ENCODE measurements at regions not wholly inside any gene's neighbourhood (a gene's known extent, or its start where the extent isn't known, plus 50 kb on each side); places are given as distances from the start of the nearest gene placed in this dataset.

DNA sequence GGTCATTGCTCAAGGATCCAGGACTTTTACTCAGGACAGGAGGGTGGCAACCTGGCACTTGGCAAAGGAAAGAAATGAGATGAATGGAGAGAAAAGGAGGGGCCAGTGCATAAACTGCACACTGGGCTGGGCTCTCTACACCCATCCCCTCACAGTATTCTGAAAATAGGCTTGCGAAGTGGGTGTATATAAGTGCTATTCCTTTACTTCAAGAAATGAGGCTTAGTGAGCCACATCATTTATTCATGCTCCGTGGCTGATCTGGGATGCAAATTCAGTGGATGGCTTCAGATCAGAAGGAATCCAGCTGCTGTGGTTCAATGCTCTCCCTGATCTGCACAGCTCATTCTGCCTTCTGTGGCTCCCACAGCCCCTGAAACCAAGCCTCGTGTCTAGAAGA, 297.7 kb downstream of the UQCRFS1 start:
- no peak for DNase-seq (ENCODE audit: low read depth)
- no peak overlapping the region for H3K4me3 ChIP-seq (ENCODE audit: low read depth, low read length)

DNA sequence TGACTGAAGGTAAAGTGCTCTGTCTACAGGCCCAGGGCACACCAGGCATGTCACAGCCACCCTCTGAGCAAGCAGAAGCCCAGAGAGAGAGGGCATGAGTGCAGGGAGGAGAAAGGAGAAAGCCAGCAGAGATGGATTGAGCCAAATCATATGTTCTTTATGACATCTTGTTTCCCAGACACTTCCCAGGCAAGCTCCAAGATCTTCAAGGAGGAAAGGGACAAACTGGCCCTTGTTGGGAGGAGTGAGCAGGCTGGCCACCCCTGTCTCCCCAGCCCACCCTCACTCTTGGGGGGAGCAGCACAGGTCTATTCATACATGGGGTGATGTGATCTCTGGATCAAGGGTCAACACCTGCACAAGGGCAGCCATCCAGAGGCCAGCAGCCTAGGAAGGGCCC, 298.8 kb downstream of the UQCRFS1 start:
- no peak overlapping the region for H3K4me3 ChIP-seq (ENCODE audit: low read depth, low read length)
- DNase-seq (ENCODE audit: low read depth) = no peak

DNA sequence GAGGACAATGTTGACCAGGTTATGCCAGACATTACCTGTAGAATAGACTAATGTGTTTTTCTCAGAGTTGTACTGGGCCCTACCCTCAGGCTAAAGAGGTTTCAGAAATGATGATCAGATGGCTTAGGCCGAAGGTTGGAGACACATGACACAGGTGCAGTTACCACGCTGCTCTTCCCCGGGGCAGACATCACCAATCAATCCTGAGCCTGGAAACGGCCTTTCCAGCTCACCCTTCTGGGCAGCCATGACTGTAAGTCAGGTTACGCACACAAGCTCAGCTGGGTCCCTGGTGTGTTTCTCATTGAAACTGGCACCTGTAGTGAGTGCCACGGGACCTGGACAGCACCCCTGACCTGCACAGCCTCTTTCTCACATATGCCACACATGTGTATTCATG, 299.3 kb downstream of the UQCRFS1 start:
- H3K4me3 ChIP-seq (ENCODE audit: low read depth, low read length) = no peak overlapping the region
- no peak for DNase-seq (ENCODE audit: low read depth)

- no peak overlapping the region for H3K4me3 ChIP-seq (ENCODE audit: low read depth, low read length)
- DNase-seq (ENCODE audit: low read depth) = no peak
Observed at GRCh38 chr19:28908941-28909340, 304.0 kb downstream of the UQCRFS1 start.

DNA sequence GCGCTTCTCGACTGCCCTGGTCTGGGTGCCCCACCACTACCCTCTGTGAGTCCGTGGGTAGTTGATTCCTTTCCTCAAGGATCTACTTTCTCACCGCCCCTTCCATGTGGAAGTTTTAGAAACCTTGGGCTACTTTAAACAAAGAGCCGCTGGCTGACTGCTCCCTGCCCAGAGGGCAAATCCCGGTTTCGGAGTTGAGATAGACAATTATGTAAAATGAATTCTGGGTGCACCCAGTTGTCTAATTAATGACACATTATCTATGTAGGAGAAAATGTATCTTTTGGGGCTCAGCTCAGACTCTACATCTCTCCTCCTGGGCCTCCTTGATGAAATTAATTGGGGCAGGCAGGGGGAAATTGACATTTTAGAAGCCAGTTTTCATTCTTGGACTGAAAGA, 305.4 kb downstream of the UQCRFS1 start:
- DNase-seq (ENCODE audit: low read depth) = no peak

GRCh38 chr19:28905996-28906395, 307.0 kb downstream of the UQCRFS1 start:
- no peak overlapping the region for H3K4me3 ChIP-seq (ENCODE audit: low read depth, low read length)
- DNase-seq (ENCODE audit: low read depth) = peak; percentile 37

More for the DNA sequence above, 305.4 kb downstream of the UQCRFS1 start:
- H3K4me3 ChIP-seq (ENCODE audit: low read depth, low read length) = no peak overlapping the region

DNA sequence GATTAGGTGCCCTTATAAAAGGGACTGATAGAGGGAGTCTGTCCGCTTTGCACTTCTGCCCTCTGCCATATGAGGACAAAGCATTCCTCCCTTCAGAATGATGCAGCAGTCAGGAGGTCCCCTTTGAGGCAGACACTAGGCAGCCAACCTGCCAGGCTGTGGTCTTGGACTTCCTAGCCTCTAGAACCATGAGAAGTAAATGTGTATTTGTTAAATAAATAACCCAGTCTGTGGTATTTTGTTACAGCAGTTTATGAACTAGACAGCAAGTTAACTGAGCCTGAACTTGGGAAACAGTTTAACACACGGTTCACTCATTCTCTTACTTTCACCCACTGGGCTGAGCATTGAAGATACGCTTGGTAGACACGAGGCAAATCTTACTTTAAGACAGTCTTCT, 313.2 kb downstream of the UQCRFS1 start:
- no peak overlapping the region for H3K4me3 ChIP-seq (ENCODE audit: low read depth, low read length)
- DNase-seq (ENCODE audit: low read depth) = no peak

- DNase-seq (ENCODE audit: low read depth) = no peak
Observed at GRCh38 chr19:28898249-28898648, 314.7 kb downstream of the UQCRFS1 start.

DNA sequence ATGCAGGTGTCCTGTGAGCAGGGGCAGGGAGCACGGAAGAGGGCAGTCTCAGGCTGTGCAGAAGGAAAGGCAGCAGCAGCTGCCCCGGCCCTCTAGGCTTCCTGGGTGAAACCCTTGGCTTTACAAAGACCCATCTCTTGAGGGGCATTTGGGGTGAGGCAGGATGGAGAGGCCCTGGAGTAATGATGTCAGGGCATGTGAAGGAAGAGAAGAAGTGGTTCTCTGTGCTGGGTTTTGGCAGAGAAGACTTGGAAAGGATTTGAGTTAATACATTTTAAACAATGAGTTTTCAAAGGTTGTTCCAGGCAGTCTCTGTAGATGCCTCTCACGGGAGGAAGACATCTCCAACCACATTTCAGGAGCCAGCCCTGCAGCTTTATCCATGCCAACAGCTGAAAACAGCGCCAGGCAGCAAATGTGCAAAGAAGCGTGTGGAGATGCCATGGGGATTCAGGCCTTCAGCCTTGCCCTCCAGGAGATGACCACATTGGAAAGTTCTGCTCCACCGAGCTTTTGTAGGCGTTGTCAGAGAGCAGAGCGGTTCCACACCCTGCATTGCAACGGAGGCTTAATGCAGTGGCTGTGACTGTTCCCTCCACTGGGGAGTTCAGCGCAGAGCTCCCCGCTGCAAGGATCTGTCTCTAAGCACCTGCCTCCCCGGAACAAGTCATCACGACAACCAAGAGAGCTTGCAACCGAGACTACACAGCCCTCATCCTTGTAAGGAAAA, 322.8 kb downstream of the UQCRFS1 start:
- no peak for DNase-seq (ENCODE audit: low read depth)
- no peak overlapping the region for H3K4me3 ChIP-seq (ENCODE audit: low read depth, low read length)

More at GRCh38 chr19:28898249-28898648, 314.7 kb downstream of the UQCRFS1 start:
- no peak overlapping the region for H3K4me3 ChIP-seq (ENCODE audit: low read depth, low read length)

DNA sequence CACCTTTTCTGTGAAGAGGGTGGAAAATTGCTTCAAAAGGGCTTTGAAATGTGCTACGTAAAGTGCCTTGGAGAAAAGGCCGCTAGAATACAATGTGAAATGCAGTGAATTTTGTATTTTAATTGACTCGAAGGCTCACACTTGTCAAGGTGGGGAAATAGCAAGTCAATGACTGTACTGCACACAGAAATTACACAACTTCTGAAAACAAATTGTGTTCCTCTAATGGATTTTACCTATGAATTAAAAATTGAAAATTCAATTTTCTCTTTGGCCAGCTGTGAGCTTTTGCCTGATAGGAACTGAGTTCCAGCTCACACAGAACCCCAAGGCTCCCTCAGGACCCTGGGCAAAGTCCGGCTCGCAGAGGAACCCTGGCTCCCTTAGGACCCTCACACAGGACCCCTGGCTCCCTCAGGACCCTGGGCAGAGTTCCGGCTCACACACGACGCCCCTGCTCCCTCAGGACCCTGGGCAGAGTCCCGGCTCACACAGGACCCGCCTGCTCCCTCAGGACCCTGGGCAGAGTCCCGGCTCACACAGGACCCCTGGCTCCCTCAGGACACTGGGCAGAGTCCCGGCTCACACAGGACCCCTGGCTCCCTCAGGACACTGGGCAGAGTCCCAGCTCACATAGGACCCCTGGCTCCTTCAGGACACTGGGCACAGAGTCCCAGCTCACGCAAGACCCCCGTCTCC, 324.9 kb downstream of the UQCRFS1 start:
- no peak for DNase-seq (ENCODE audit: low read depth)
- H3K4me3 ChIP-seq (ENCODE audit: low read depth, low read length) = no peak overlapping the region

DNA sequence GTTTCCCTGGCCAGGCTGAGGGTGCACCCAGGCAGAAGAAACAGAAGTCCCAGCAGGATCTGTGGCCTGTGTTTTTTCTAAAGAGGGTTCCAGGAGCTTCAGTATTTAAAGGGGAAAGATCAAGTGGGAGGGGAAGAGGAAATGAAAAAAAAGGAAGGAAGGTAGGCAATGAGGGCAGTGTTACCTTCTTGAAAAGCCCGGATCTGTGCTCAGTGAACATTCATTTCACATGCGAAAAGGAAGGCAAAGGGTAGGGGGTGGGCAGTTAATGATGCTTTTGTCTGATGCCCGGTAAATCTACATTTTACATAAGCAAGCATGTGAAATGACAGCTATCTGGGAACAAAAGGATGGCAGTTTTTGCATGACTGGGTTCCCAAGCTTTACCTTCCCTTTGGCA, 326.2 kb downstream of the UQCRFS1 start:
- DNase-seq (ENCODE audit: low read depth) = no peak
- no peak overlapping the region for H3K4me3 ChIP-seq (ENCODE audit: low read depth, low read length)

DNA sequence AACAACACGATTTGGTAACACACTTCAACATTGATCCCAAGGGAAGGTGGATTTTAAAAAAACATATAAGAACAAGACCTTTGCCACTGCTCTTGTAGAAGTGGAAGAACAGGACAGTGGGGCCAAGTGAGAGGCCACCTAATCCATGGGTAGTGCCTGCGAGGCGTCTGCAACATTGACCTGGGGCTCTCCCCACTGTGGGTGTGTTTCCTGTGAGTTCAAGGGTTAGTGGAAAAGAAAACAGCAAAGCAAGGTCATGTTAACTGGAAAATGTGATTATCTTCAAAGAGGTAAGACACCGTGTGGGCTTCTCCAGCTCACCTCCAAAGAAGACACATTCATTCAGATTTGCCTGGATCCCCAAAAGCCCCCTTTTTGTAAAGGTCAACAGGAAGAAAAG, 327.0 kb downstream of the UQCRFS1 start:
- no peak overlapping the region for H3K4me3 ChIP-seq (ENCODE audit: low read depth, low read length)
- DNase-seq (ENCODE audit: low read depth) = no peak

DNA sequence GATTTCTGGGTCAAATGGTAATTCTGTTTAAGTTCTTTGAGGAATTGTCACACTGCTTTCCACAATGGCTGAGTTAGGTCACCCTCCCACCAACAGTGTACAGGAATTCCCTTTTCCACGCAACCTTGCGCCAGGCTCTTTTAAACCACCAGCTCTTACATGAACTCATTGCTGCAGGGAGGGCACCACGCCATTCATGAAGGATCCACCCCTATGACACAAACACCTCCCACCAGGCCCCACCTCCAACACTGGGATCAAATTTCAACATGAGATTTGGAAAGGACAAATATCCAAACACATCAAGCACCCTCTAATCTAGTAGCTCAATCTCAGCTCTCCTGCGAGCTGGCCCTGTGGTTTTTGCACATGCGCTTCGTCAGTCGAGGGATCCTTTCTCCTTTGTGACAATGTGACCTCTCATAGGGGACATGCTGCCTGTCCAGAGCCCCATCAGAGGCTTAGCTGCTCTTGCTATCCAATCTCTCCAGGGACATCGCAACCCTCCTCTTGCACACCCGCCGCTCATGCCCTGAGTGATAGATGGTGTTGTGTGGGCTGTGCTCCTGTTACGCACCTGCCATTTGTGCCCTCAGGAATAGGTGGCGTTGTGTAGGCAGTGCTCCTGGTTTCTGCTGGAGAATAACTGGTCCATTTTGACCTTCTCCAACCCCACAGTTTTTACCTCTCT, 328.0 kb downstream of the UQCRFS1 start:
- no peak for DNase-seq (ENCODE audit: low read depth)
- H3K4me3 ChIP-seq (ENCODE audit: low read depth, low read length) = no peak overlapping the region

DNA sequence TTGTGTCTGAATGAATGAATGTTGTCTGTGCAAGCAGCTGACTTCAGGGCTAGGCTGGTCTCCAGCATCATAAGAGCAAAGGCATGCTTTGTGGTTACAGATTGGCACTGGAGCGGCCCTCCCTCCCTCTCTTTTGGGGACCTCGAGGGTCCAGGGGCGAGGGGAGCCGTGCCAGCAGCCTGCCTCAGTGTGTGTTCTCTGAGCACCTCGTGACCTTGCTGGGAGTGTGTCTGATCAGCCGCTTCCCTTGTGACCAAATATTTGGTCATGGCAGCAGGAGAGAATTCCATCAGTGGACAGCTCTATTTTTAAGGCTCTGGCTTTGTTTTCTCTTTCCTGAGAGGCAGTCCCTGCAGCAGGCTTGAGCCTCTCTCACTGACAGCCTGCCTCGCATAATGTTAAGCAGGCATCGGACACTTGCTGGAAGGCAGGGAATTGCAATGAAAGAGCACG, 329.7 kb downstream of the UQCRFS1 start:
- H3K4me3 ChIP-seq (ENCODE audit: low read depth, low read length) = no peak overlapping the region
- DNase-seq (ENCODE audit: low read depth) = peak; percentile 14

- no peak overlapping the region for H3K4me3 ChIP-seq (ENCODE audit: low read depth, low read length)
Observed at GRCh38 chr19:28882818-28883217, 330.1 kb downstream of the UQCRFS1 start.

GRCh38 chr19:28881616-28882015, 331.3 kb downstream of the UQCRFS1 start:
- no peak overlapping the region for H3K4me3 ChIP-seq (ENCODE audit: low read depth, low read length)
- no peak for DNase-seq (ENCODE audit: low read depth)

More at GRCh38 chr19:28882818-28883217, 330.1 kb downstream of the UQCRFS1 start:
- DNase-seq (ENCODE audit: low read depth) = no peak

- H3K4me3 ChIP-seq (ENCODE audit: low read depth, low read length) = no peak overlapping the region
- no peak for DNase-seq (ENCODE audit: low read depth)
Observed at GRCh38 chr19:28880735-28881401, 332.1 kb downstream of the UQCRFS1 start.

- H3K4me3 ChIP-seq (ENCODE audit: low read depth, low read length) = no peak overlapping the region
- DNase-seq (ENCODE audit: low read depth) = peak; percentile 28
Observed at GRCh38 chr19:28878862-28879566, 333.9 kb downstream of the UQCRFS1 start.

- no peak for DNase-seq (ENCODE audit: low read depth)
Observed at GRCh38 chr19:28876609-28877123, 336.3 kb downstream of the UQCRFS1 start.

More at GRCh38 chr19:28876609-28877123, 336.3 kb downstream of the UQCRFS1 start:
- H3K4me3 ChIP-seq (ENCODE audit: low read depth, low read length) = no peak overlapping the region
